ENCODE measurements at regions not wholly inside any gene's neighbourhood (a gene's known extent, or its start where the extent isn't known, plus 50 kb on each side); places are given as distances from the start of the nearest gene placed in this dataset.

GRCh38 chr17:79478051-79478461 is 132.8 kb downstream of the RBFOX3 start:
- Histone ChIP-seq H3K27ac (no peak overlapping the region), H3K4me1 (no peaks in the 10 kb centered on the region), H3K27me3 (no peaks in the 10 kb centered on the region), H3K9me3 (no peaks in the 10 kb centered on the region), H3K4me3 (no peak overlapping the region), H3K36me3 (no peaks in the 10 kb centered on the region), H3K9ac (ENCODE audit: low read depth in 2 of 2, low read length in 2 of 2) (no peak overlapping the region)
- intact Hi-C loops (cut with DNase I) = no loop called here
- no peak for DNase-seq
- no peak for TF ChIP-seq CTCF (IDR thresholded peaks at IDR 0.05)

GRCh38 chr17:79476074-79476652 is 134.7 kb downstream of the RBFOX3 start:
- intact Hi-C loops (cut with DNase I) = no loop called here
- Histone ChIP-seq H3K27ac (no peak overlapping the region), H3K9ac (ENCODE audit: low read depth in 2 of 2, low read length in 2 of 2) (no peak overlapping the region), H3K27me3 (no peaks in the 10 kb centered on the region), H3K36me3 (no peaks in the 10 kb centered on the region), H3K9me3 (no peaks in the 10 kb centered on the region), H3K4me3 (no peak overlapping the region), H3K4me1 (no peaks in the 10 kb centered on the region)
- TF ChIP-seq CTCF (IDR thresholded peaks at IDR 0.05) = no peak
- DNase-seq = no peak

DNA sequence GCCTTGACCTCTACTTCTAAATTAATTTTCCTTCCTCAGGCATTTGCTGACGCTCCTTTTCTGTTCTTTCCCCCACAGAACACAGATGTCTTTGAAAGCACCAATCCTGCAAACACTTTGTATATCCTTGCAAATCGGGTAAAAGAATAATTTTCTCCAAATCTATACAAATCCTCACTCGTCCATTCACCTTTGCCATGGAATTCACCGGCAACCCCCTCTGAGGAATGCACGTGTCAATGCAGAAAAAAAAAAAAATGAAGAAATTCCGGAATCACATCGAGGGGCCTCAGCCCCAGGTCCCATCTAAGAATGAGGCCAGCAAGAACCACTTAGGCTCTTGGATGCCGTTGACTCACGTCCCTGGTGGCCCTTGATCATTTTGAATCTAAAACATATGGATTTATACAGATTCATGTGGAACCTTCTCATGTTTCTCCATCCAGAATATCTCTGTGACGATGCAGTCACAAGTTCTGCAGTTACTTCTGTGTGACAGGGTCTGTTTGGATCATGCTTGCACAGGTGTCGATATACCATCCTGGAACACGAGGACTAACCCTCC is 136.9 kb downstream of the RBFOX3 start:
- Histone ChIP-seq H3K4me1 (no peaks in the 10 kb centered on the region), H3K4me3 (no peak overlapping the region), H3K9me3 (no peaks in the 10 kb centered on the region), H3K27ac (no peak overlapping the region), H3K27me3 (no peaks in the 10 kb centered on the region), H3K9ac (ENCODE audit: low read depth in 2 of 2, low read length in 2 of 2) (no peak overlapping the region), H3K36me3 (no peaks in the 10 kb centered on the region)
- intact Hi-C loops (cut with DNase I) = no loop called here
- DNase-seq = no peak
- no peak for TF ChIP-seq CTCF (IDR thresholded peaks at IDR 0.05)

- H3K9me3 ChIP-seq = no peaks in the 10 kb centered on the region
- H3K4me3 ChIP-seq = no peak overlapping the region
- H3K9ac ChIP-seq (ENCODE audit: low read depth in 2 of 2, low read length in 2 of 2) = no peak overlapping the region
- no peak overlapping the region for H3K27ac ChIP-seq
- H3K36me3 ChIP-seq = no peaks in the 10 kb centered on the region
- no peaks in the 10 kb centered on the region for H3K4me1 ChIP-seq
- H3K27me3 ChIP-seq = no peaks in the 10 kb centered on the region
- TF ChIP-seq CTCF (IDR thresholded peaks at IDR 0.05) = no peak
- no peak for DNase-seq
- intact Hi-C loops (cut with DNase I) = no loop called here
Observed at GRCh38 chr17:79473111-79473875, 137.6 kb downstream of the RBFOX3 start.

DNA sequence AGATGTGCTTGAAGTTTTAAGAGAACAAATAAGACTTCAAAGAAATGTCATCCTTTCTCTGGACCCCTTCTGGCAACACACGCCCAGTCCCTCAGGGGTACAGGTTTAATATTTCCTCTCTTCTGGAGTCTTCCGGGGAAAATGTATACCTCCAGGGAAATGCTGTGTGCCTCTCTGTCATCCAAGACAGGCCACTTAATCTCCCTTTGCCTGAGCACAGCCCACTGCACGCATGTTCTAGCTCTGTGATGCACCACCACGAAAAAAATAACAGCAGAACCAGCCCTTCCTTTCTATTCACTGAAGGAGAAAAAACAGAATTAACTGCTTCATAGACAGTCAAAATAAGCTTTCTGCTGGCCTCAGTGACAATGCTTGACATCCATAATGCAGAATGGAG is 140.1 kb downstream of the RBFOX3 start:
- intact Hi-C loops (cut with DNase I) = no loop called here
- no peaks in the 10 kb centered on the region for H3K9me3 ChIP-seq
- DNase-seq = no peak
- TF ChIP-seq CTCF (IDR thresholded peaks at IDR 0.05) = no peak
- no peaks in the 10 kb centered on the region for H3K36me3 ChIP-seq
- H3K9ac ChIP-seq (ENCODE audit: low read depth in 2 of 2, low read length in 2 of 2) = no peak overlapping the region
- H3K4me3 ChIP-seq = no peak overlapping the region
- no peak overlapping the region for H3K27ac ChIP-seq
- no peaks in the 10 kb centered on the region for H3K4me1 ChIP-seq
- no peaks in the 10 kb centered on the region for H3K27me3 ChIP-seq
